Endothelial cell of umbilical vein (primary cell): ENCODE measurements at regions not wholly inside any gene's neighbourhood (a gene's known extent, or its start where the extent isn't known, plus 50 kb on each side); places are given as distances from the start of the nearest gene placed in this dataset.

Source experiments
- BruUV-seq: library from RNA; stranded (reverse); fragments of 400-500 nt; replicated peaks from 2 replicates; lab custom pipeline; 2021; lab: Mats Ljungman, UMichigan
- CTCF ChIA-PET: fragments of 300-600, 350-600 bp; sonication (Branson Sonifier 250); formaldehyde crosslinking; loops from one replicate; lab custom pipeline; 2021; ENCODE audit warnings: antibody characterized with exemption, inconsistent platforms; lab: Charles Lee
- POLR2A ChIA-PET: fragments of 300-600, 350-600 bp; sonication (Branson Sonifier 250); formaldehyde crosslinking; loops from one replicate; lab custom pipeline; 2021; ENCODE audit warnings: antibody characterized with exemption, inconsistent platforms; lab: Charles Lee
- DNase-seq: peaks from one replicate; pipeline ENCODE4 v3.0.0-alpha.2; 2011; ENCODE audit warnings: low read depth, low spot score
- FAIRE-seq: peaks from 2 replicates; lab custom pipeline; 2011; peaks lifted over from hg19 to GRCh38; lab: Jason Lieb, UNC
- H2AFZ ChIP-seq: 2 replicates; pipeline ENCODE4 v1.6.0; 2012; ENCODE audit warnings: low read depth, low read length, control low read depth, inconsistent platforms
- H3K27ac ChIP-seq: 2 replicates; pipeline ENCODE4 v1.5.1; 2011; ENCODE audit warnings: low read depth, mild to moderate bottlenecking, control low read depth, low read length, moderate library complexity; ENCODE audit not compliant: insufficient read depth
- H3K27me3 ChIP-seq, 2 experiments: 2 replicates each; pipeline versions ENCODE4 v1.6.0 to v1.6.1; 2011; ENCODE audit warnings: low read length in 2 of 2, mixed read lengths in 1 of 2; ENCODE audit not compliant: control insufficient read depth in 2 of 2, insufficient read depth in 2 of 2
- H3K36me3 ChIP-seq, 2 experiments: 2 replicates in 1 of 2; 3 replicates in 1 of 2; pipeline ENCODE4 v1.5.1; 2011; ENCODE audit warnings: low read length in 2 of 2, mild to moderate bottlenecking in 1 of 2, moderate library complexity in 1 of 2; ENCODE audit not compliant: control insufficient read depth in 2 of 2, insufficient read depth in 2 of 2; ENCODE audit errors: extremely low read depth in 1 of 2
- H3K4me1 ChIP-seq: 3 replicates; pipeline ENCODE4 v1.5.1; 2011; ENCODE audit warnings: mild to moderate bottlenecking, low read length; ENCODE audit not compliant: control insufficient read depth, insufficient read depth; ENCODE audit errors: extremely low read depth
- H3K4me2 ChIP-seq: 2 replicates; pipeline ENCODE4 v1.6.1; 2011; ENCODE audit warnings: low read length, control low read depth, mixed read lengths; ENCODE audit not compliant: insufficient read depth
- H3K4me3 ChIP-seq, 3 experiments: fragments of 200-600 bp in 1 of 3; sonication (generic), shearing (Covaris generic) in 1 of 3; replicated peaks in 1 of 3; 2 replicates each; pipeline ENCODE4 v1.5.1; 2011 to 2016; ENCODE audit warnings: control low read depth in 3 of 3, low read length in 3 of 3, mild to moderate bottlenecking in 2 of 3, inconsistent platforms in 1 of 3, low read depth in 1 of 3, moderate library complexity in 1 of 3; ENCODE audit not compliant: insufficient read depth in 1 of 3
- H3K79me2 ChIP-seq: 2 replicates; pipeline ENCODE4 v1.6.0; 2012; ENCODE audit warnings: low read length, inconsistent platforms; ENCODE audit not compliant: control insufficient read depth, insufficient read depth
- H3K9ac ChIP-seq: replicated peaks from 2 replicates; pipeline ENCODE3; 2011; ENCODE audit warnings: low read length, control low read depth; ENCODE audit not compliant: insufficient read depth; ENCODE audit errors: extremely low read depth
- H3K9me1 ChIP-seq: replicated peaks from 3 replicates; pipeline ENCODE4 v1.6.0; 2011; ENCODE audit warnings: mild to moderate bottlenecking, low read length; ENCODE audit not compliant: control insufficient read depth, insufficient read depth; ENCODE audit errors: extremely low read depth
- H3K9me3 ChIP-seq: replicated peaks from 2 replicates; pipeline ENCODE4 v1.5.1; 2012; ENCODE audit warnings: low read length, inconsistent platforms; ENCODE audit not compliant: control insufficient read depth, insufficient read depth
- H4K20me1 ChIP-seq: replicated peaks from 2 replicates; pipeline ENCODE3; 2011; ENCODE audit warnings: mild to moderate bottlenecking, low read length; ENCODE audit not compliant: control insufficient read depth, insufficient read depth; ENCODE audit errors: extremely low read depth
- CTCF ChIP-seq, 2 donors: IDR thresholded peaks; 1 replicate in 1 of 2; 2 replicates in 1 of 2; pipeline ENCODE4 v1.5.1; 2011; ENCODE audit warnings: low read length in 2 of 2, mild to moderate bottlenecking in 2 of 2, moderate library complexity in 2 of 2, control low read depth in 1 of 2, inconsistent platforms in 1 of 2, low read depth in 1 of 2; ENCODE audit not compliant: insufficient read depth in 1 of 2; ENCODE audit errors: extremely low read depth in 1 of 2
- EZH2 ChIP-seq: IDR thresholded peaks from 2 replicates; pipeline ENCODE4 v1.6.1; 2012; ENCODE audit warnings: borderline replicate concordance, low read depth, mild to moderate bottlenecking, moderate library complexity, low read length, inconsistent platforms; ENCODE audit not compliant: severe bottlenecking
- FOS ChIP-seq: IDR thresholded peaks from 2 replicates; pipeline ENCODE4 v1.6.1; 2011; ENCODE audit warnings: mild to moderate bottlenecking, low read length, moderate library complexity, borderline replicate concordance; ENCODE audit not compliant: insufficient read depth
- MAX ChIP-seq: IDR thresholded peaks from 2 replicates; pipeline ENCODE4 v1.6.1; 2011; ENCODE audit not compliant: insufficient read depth, insufficient read length
- POLR2A ChIP-seq: IDR thresholded peaks from 2 replicates; pipeline ENCODE4 v1.6.1; 2012; ENCODE audit warnings: low read depth, mild to moderate bottlenecking, control low read depth, low read length
- dilution Hi-C: fragments of 300-500 bp; cut with MboI; formaldehyde crosslinking; loops from one replicate; pipeline ENCODE4 v1.15.0; 2019; ENCODE audit warnings: low sequenced_read_pairs; ENCODE audit not compliant: extremely low pct_ligation_motif_present
- intact Hi-C: fragments of 100-400 bp; cut with micrococcal nuclease; formaldehyde crosslinking; loops from one replicate; pipeline ENCODE4 v1.10.0; 2022

GRCh38 chr1:181417915-181418314, 65.4 kb upstream of the CACNA1E start:
- POLR2A ChIA-PET, result no interaction called here

More at GRCh38 chr1:181417915-181418314, 65.4 kb upstream of the CACNA1E start:
- no peaks in the 10 kb centered on the region for H3K79me2 ChIP-seq
- DNase-seq (no peak), FAIRE-seq (no peak)
- H3K4me2 ChIP-seq, result no peak overlapping the region
- no peak overlapping the region for H3K27ac ChIP-seq
- H3K9me1 ChIP-seq, result no peaks in the 10 kb centered on the region
- H3K4me1 ChIP-seq, result no peaks in the 10 kb centered on the region
- no peak overlapping the region for H3K9ac ChIP-seq
- H3K27me3 ChIP-seq, result no peaks in the 10 kb centered on the region
- BruUV-seq, result no TSS peak
- CTCF ChIA-PET, result interaction anchor here (1.2 to 1.8 kb wide), 2 partner anchors 228 to 233 kb away, joined by 3 to 13 read pairs; no protein-coding TSS in a partner anchor
- no peaks in the 10 kb centered on the region for H4K20me1 ChIP-seq
- TF ChIP-seq POLR2A, result no peak
- no peak for TF ChIP-seq EZH2
- TF ChIP-seq FOS, result no peak
- TF ChIP-seq CTCF (IDR thresholded peaks at IDR 0.05; ENCODE audit: extremely low read depth in 1 of 2, insufficient read depth in 1 of 2, low read depth in 1 of 2, low read length in 2 of 2), result no peak
- TF ChIP-seq MAX, result no peak
- no peak overlapping the region for H2AFZ ChIP-seq
- intact Hi-C loops, result no loop called here
- H3K36me3 ChIP-seq, result no peaks in the 10 kb centered on the region
- dilution Hi-C loops, result loop anchor here (25.0 kb wide), 2 partner anchors 106 to 206 kb away; no protein-coding TSS in a partner anchor
- H3K4me3 ChIP-seq, result no peak overlapping the region
- H3K9me3 ChIP-seq, result no peaks in the 10 kb centered on the region
